ENCODE measurements at regions not wholly inside any gene's neighbourhood (a gene's known extent, or its start where the extent isn't known, plus 50 kb on each side); places are given as distances from the start of the nearest gene placed in this dataset.

- Mint-ChIP-seq H3K27ac (no peak overlapping the region), H3K9me3 (peaks cover 0 to 5% of the 10 kb centered on the region in 2 donors), H3K4me1 (no peaks in the 10 kb centered on the region), H3K27me3 (ENCODE audit: low read depth in 2 of 2) (no peaks in the 10 kb centered on the region), H3K36me3 (no peaks in the 10 kb centered on the region), H3K4me3 (no peak overlapping the region)
- WGBS (ENCODE audit: insufficient coverage): no CpG with 5 or more reads among the region's 1 CpG
- ATAC-seq (no peak), DNase-seq (no peak)
- Histone ChIP-seq H3K4me1 (ENCODE audit: control insufficient read depth, insufficient read depth, low read length) (no peaks in the 10 kb centered on the region), H3K9me3 (ENCODE audit: control insufficient read depth, insufficient read depth, low read length) (peaks cover 10% of the 10 kb centered on the region), H3K36me3 (ENCODE audit: control insufficient read depth, insufficient read depth, low read length) (no peaks in the 10 kb centered on the region), H3K4me3 (ENCODE audit: low read length) (no peak overlapping the region), H3K27me3 (ENCODE audit: control insufficient read depth, insufficient read depth, low read length) (no peaks in the 10 kb centered on the region), H3K27ac (ENCODE audit: low read length) (no peak overlapping the region)
- TF ChIP-seq CTCF (IDR thresholded peaks at IDR 0.05): no peak
- intact Hi-C loops (cut with micrococcal nuclease): no loop called here
These were observed 951.3 kb upstream of the PRR20A start for GRCh38 chr13:56189439-56189838.

- H3K9me3 Mint-ChIP-seq: peaks cover 0 to 5% of the 10 kb centered on the region in 2 donors
- intact Hi-C loops (cut with micrococcal nuclease): no loop called here
- H3K4me1 Mint-ChIP-seq: no peaks in the 10 kb centered on the region
- H3K27me3 ChIP-seq (ENCODE audit: control insufficient read depth, insufficient read depth, low read length): no peaks in the 10 kb centered on the region
- DNase-seq (no peak), ATAC-seq (no peak)
- H3K9me3 ChIP-seq (ENCODE audit: control insufficient read depth, insufficient read depth, low read length): peaks cover 10% of the 10 kb centered on the region
- H3K36me3 Mint-ChIP-seq: no peaks in the 10 kb centered on the region
- 79% methylated on average over 4 of the region's 5 CpGs for WGBS (ENCODE audit: insufficient coverage)
- no peaks in the 10 kb centered on the region for H3K36me3 ChIP-seq (ENCODE audit: control insufficient read depth, insufficient read depth, low read length)
- H3K4me1 ChIP-seq (ENCODE audit: control insufficient read depth, insufficient read depth, low read length): no peaks in the 10 kb centered on the region
- H3K27ac ChIP-seq (ENCODE audit: low read length): no peak overlapping the region
- no peak overlapping the region for H3K4me3 ChIP-seq (ENCODE audit: low read length)
- no peaks in the 10 kb centered on the region for H3K27me3 Mint-ChIP-seq (ENCODE audit: low read depth in 2 of 2)
- H3K27ac Mint-ChIP-seq: no peak overlapping the region
- H3K4me3 Mint-ChIP-seq: no peak overlapping the region
- TF ChIP-seq CTCF (IDR thresholded peaks at IDR 0.05): no peak
These were observed 950.7 kb upstream of the PRR20A start for GRCh38 chr13:56189978-56190377.

DNA sequence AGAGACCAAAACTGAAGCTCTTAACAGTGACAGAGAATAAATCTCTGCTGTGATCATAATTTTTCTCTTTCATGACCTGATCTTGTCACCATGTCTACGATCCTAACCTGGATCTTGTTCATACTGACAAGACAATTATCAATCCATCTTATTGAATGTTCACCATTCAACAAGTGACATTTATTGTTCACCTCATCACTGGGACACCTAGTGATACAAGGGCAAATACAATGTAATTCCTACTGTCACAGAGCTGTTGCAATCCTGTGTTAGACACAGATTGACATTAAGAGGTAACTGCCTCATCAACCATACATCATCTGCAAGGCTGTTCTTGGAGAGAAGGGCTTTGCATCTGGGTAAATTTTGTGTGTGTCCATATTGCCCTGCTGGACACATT, 942.4 kb upstream of the PRR20A start:
- Histone ChIP-seq H3K27me3 (ENCODE audit: control insufficient read depth, insufficient read depth, low read length) (no peaks in the 10 kb centered on the region), H3K4me3 (ENCODE audit: low read length) (no peak overlapping the region), H3K4me1 (ENCODE audit: control insufficient read depth, insufficient read depth, low read length) (no peaks in the 10 kb centered on the region), H3K27ac (ENCODE audit: low read length) (no peak overlapping the region), H3K36me3 (ENCODE audit: control insufficient read depth, insufficient read depth, low read length) (no peaks in the 10 kb centered on the region), H3K9me3 (ENCODE audit: control insufficient read depth, insufficient read depth, low read length) (no peaks in the 10 kb centered on the region)
- Mint-ChIP-seq H3K27me3 (ENCODE audit: low read depth in 2 of 2) (no peaks in the 10 kb centered on the region), H3K4me3 (no peak overlapping the region), H3K27ac (no peak overlapping the region), H3K9me3 (peaks cover 12 to 22% of the 10 kb centered on the region in 2 donors), H3K4me1 (no peaks in the 10 kb centered on the region), H3K36me3 (peaks cover 6% of the 10 kb centered on the region)
- TF ChIP-seq CTCF (IDR thresholded peaks at IDR 0.05): no peak
- 68% methylated on average over 1 of the region's 1 CpG for WGBS (ENCODE audit: insufficient coverage)
- ATAC-seq (no peak), DNase-seq (no peak)
- intact Hi-C loops (cut with micrococcal nuclease): no loop called here

- no peaks in the 10 kb centered on the region for H3K4me1 ChIP-seq (ENCODE audit: control insufficient read depth, insufficient read depth, low read length)
- H3K27me3 ChIP-seq (ENCODE audit: control insufficient read depth, insufficient read depth, low read length): no peaks in the 10 kb centered on the region
- WGBS (ENCODE audit: insufficient coverage): 71% methylated on average over 2 of the region's 2 CpGs
- intact Hi-C loops (cut with micrococcal nuclease): loop anchor here (10.0 kb wide), 1 partner anchor 57 kb away; no protein-coding TSS in a partner anchor
- DNase-seq (no peak), ATAC-seq (no peak)
- H3K9me3 ChIP-seq (ENCODE audit: control insufficient read depth, insufficient read depth, low read length): no peaks in the 10 kb centered on the region
- H3K27me3 Mint-ChIP-seq (ENCODE audit: low read depth in 2 of 2): no peaks in the 10 kb centered on the region
- no peak overlapping the region for H3K27ac ChIP-seq (ENCODE audit: low read length)
- no peak overlapping the region for H3K27ac Mint-ChIP-seq
- H3K4me1 Mint-ChIP-seq: no peaks in the 10 kb centered on the region
- no peak overlapping the region for H3K4me3 Mint-ChIP-seq
- no peak for TF ChIP-seq CTCF (IDR thresholded peaks at IDR 0.05)
- H3K4me3 ChIP-seq (ENCODE audit: low read length): no peak overlapping the region
- H3K9me3 Mint-ChIP-seq: peaks cover 10 to 28% of the 10 kb centered on the region in 2 donors
- no peaks in the 10 kb centered on the region for H3K36me3 ChIP-seq (ENCODE audit: control insufficient read depth, insufficient read depth, low read length)
- H3K36me3 Mint-ChIP-seq: no peaks in the 10 kb centered on the region
These were observed 938.9 kb upstream of the PRR20A start for GRCh38 chr13:56201834-56202233.
